ENCODE measurements at regions not wholly inside any gene's neighbourhood (a gene's known extent, or its start where the extent isn't known, plus 50 kb on each side); places are given as distances from the start of the nearest gene placed in this dataset.

GRCh38 chr2:156800065-156800653 lies 364.0 kb downstream of the GPD2 start:
- H3K27me3 ChIP-seq (ENCODE audit: low read depth, low read length), result no peaks in the 10 kb centered on the region
- H3K79me2 ChIP-seq (ENCODE audit: low read length), result no peaks in the 10 kb centered on the region
- peaks cover 14% of the 10 kb centered on the region for H3K4me1 ChIP-seq (ENCODE audit: low read length)
- H3K4me2 ChIP-seq (ENCODE audit: low read length), result peak overlapping the region; percentile 49
- H3K9me3 ChIP-seq (ENCODE audit: insufficient read depth, low read length), result no peaks in the 10 kb centered on the region
- H3K4me3 ChIP-seq (ENCODE audit: low read length), result peak overlapping the region; percentile 33; the same call in 1 of the 2 replicates
- no peaks in the 10 kb centered on the region for H3K36me3 ChIP-seq (replicated peaks; ENCODE audit: low read depth, low read length)
- no peaks in the 10 kb centered on the region for H4K20me1 ChIP-seq (ENCODE audit: insufficient read depth, low read length)
- H3K9ac ChIP-seq (ENCODE audit: low read length), result no peak overlapping the region
- no peak overlapping the region for H3K27ac ChIP-seq (ENCODE audit: low read length)
- no peak for TF ChIP-seq CTCF (IDR thresholded peaks at IDR 0.05; ENCODE audit: low read depth, low read length)
- no peak for TF ChIP-seq EZH2phosphoT487 (IDR thresholded peaks at IDR 0.05; ENCODE audit: low read depth)
- peak overlapping the region; percentile 12; the same call in 1 of the 2 replicates for H2AFZ ChIP-seq (ENCODE audit: low read depth, low read length)

DNA sequence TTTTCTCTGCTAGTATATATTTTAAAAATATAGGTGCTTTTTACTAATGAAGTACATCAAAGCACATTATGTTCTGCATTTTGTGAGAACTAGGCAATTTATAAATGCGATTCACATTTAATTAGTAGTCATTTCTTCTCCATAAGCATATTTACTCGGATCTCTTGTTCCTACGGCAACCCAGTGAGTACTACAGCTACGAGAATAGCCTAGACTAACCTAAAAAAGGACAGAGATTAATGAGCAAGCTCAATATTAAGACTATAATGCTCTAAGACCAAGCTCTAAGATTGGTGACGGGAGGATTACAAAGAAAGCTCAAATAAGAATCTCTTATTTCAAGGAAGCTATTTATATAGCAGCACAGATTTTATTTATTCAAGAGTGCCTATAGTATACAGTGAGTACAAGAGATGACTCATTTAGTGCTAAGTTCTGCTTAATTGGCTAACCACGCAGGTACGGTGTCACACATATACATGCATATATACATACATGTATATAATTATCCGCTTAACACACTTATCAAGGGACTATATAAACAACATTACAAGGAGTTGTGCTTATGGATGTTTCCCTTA lies 364.7 kb downstream of the GPD2 start:
- no peak for TF ChIP-seq CTCF (IDR thresholded peaks at IDR 0.05; ENCODE audit: low read depth, low read length)
- TF ChIP-seq EZH2phosphoT487 (IDR thresholded peaks at IDR 0.05; ENCODE audit: low read depth), result no peak
- H3K27ac ChIP-seq (ENCODE audit: low read length), result no peak overlapping the region
- H3K27me3 ChIP-seq (ENCODE audit: low read depth, low read length), result no peaks in the 10 kb centered on the region
- H3K4me2 ChIP-seq (ENCODE audit: low read length), result peak overlapping the region; percentile 49
- H3K36me3 ChIP-seq (replicated peaks; ENCODE audit: low read depth, low read length), result no peaks in the 10 kb centered on the region
- H3K9me3 ChIP-seq (ENCODE audit: insufficient read depth, low read length), result no peaks in the 10 kb centered on the region
- no peak overlapping the region for H2AFZ ChIP-seq (ENCODE audit: low read depth, low read length)
- no peak overlapping the region for H3K9ac ChIP-seq (ENCODE audit: low read length)
- H3K79me2 ChIP-seq (ENCODE audit: low read length), result no peaks in the 10 kb centered on the region
- peaks cover 14% of the 10 kb centered on the region for H3K4me1 ChIP-seq (ENCODE audit: low read length)
- H4K20me1 ChIP-seq (ENCODE audit: insufficient read depth, low read length), result no peaks in the 10 kb centered on the region
- H3K4me3 ChIP-seq (ENCODE audit: low read length), result peak overlapping the region; percentile 33; the same call in 1 of the 2 replicates

- H3K4me2 ChIP-seq (ENCODE audit: low read length), result no peak overlapping the region
- no peak overlapping the region for H2AFZ ChIP-seq (ENCODE audit: low read depth, low read length)
- no peaks in the 10 kb centered on the region for H3K27me3 ChIP-seq (ENCODE audit: low read depth, low read length)
- TF ChIP-seq EZH2phosphoT487 (IDR thresholded peaks at IDR 0.05; ENCODE audit: low read depth), result no peak
- no peak for TF ChIP-seq CTCF (IDR thresholded peaks at IDR 0.05; ENCODE audit: low read depth, low read length)
- no peaks in the 10 kb centered on the region for H4K20me1 ChIP-seq (ENCODE audit: insufficient read depth, low read length)
- peaks cover 14% of the 10 kb centered on the region for H3K4me1 ChIP-seq (ENCODE audit: low read length)
- no peak overlapping the region for H3K4me3 ChIP-seq (ENCODE audit: low read length)
- H3K9ac ChIP-seq (ENCODE audit: low read length), result no peak overlapping the region
- H3K79me2 ChIP-seq (ENCODE audit: low read length), result no peaks in the 10 kb centered on the region
- no peak overlapping the region for H3K27ac ChIP-seq (ENCODE audit: low read length)
- no peaks in the 10 kb centered on the region for H3K36me3 ChIP-seq (replicated peaks; ENCODE audit: low read depth, low read length)
- no peaks in the 10 kb centered on the region for H3K9me3 ChIP-seq (ENCODE audit: insufficient read depth, low read length)
Observed at GRCh38 chr2:156803243-156803642, 367.1 kb downstream of the GPD2 start.

- TF ChIP-seq EZH2phosphoT487 (IDR thresholded peaks at IDR 0.05; ENCODE audit: low read depth) (no peak), CTCF (IDR thresholded peaks at IDR 0.05; ENCODE audit: low read depth, low read length) (no peak)
- H4K20me1 ChIP-seq (ENCODE audit: insufficient read depth, low read length), result no peaks in the 10 kb centered on the region
- no peak overlapping the region for H2AFZ ChIP-seq (ENCODE audit: low read depth, low read length)
- no peaks in the 10 kb centered on the region for H3K27me3 ChIP-seq (ENCODE audit: low read depth, low read length)
- H3K79me2 ChIP-seq (ENCODE audit: low read length), result no peaks in the 10 kb centered on the region
- peaks cover 14% of the 10 kb centered on the region for H3K4me1 ChIP-seq (ENCODE audit: low read length)
- H3K9ac ChIP-seq (ENCODE audit: low read length), result no peak overlapping the region
- H3K9me3 ChIP-seq (ENCODE audit: insufficient read depth, low read length), result no peaks in the 10 kb centered on the region
- H3K4me3 ChIP-seq (ENCODE audit: low read length), result no peak overlapping the region
- H3K4me2 ChIP-seq (ENCODE audit: low read length), result no peak overlapping the region
- no peaks in the 10 kb centered on the region for H3K36me3 ChIP-seq (replicated peaks; ENCODE audit: low read depth, low read length)
- no peak overlapping the region for H3K27ac ChIP-seq (ENCODE audit: low read length)
Observed at GRCh38 chr2:156803967-156804366, 367.8 kb downstream of the GPD2 start.
